Transverse colon (tissue), 4 donors: ENCODE measurements at regions not wholly inside any gene's neighbourhood (a gene's known extent, or its start where the extent isn't known, plus 50 kb on each side); places are given as distances from the start of the nearest gene placed in this dataset.

Experiments
- DNase-seq: peaks from one replicate; pipeline ENCODE4 v3.0.0-alpha.2; 2019
- H3K27ac ChIP-seq, 4 donors: fragments of 200-600 bp; sonication (generic); 2 replicates each; pipeline ENCODE4 v1.5.1; 2016 to 2018; ENCODE audit warnings: inconsistent platforms in 4 of 4
- H3K27me3 ChIP-seq: fragments of 200-600 bp; sonication (generic); 2 replicates; pipeline ENCODE4 v1.5.1; 2017; ENCODE audit warnings: inconsistent platforms
- H3K36me3 ChIP-seq, 4 donors: fragments of 200-600 bp; sonication (generic); 2 replicates each; pipeline ENCODE4 v1.5.1; 2017 to 2019; ENCODE audit warnings: inconsistent platforms in 4 of 4
- H3K4me1 ChIP-seq, 4 donors: fragments of 200-600 bp; sonication (generic); 2 replicates each; pipeline ENCODE4 v1.5.1; 2017 to 2020; ENCODE audit warnings: inconsistent platforms in 4 of 4
- H3K4me3 ChIP-seq, 4 donors: fragments of 200-600 bp; sonication (generic); 1 replicate in 1 of 4; 2 replicates in 3 of 4; pipeline versions ENCODE4 v1.5.1 to v1.6.1; 2017 to 2019; ENCODE audit warnings: inconsistent platforms in 4 of 4
- H3K9me3 ChIP-seq, 2 donors: fragments of 200-600 bp; sonication (generic); 2 replicates each; pipeline ENCODE4 v1.5.1; 2017 to 2019; ENCODE audit warnings: inconsistent platforms in 2 of 2
- EP300 ChIP-seq: sonication (generic); formaldehyde crosslinking; IDR thresholded peaks from one replicate; pipeline ENCODE4 v1.6.1; 2017; ENCODE audit warnings: antibody characterized with exemption, low read depth
- POLR2A ChIP-seq: fragments of 450-650 bp; IDR thresholded peaks from one replicate; pipeline ENCODE4 v1.6.1; 2016; ENCODE audit warnings: antibody characterized with exemption, mild to moderate bottlenecking, moderate library complexity
- POLR2AphosphoS5 ChIP-seq, 3 donors: sonication (generic); formaldehyde crosslinking; IDR thresholded peaks; one replicate each; pipeline ENCODE4 v1.6.1; 2016; ENCODE audit warnings: antibody characterized with exemption in 3 of 3
- WGBS, 2 donors: methylation state at CpG; one replicate each; pipeline ENCODE4 v1.1.5; 2018; ENCODE audit warnings: low coverage in 1 of 2; 5-methylcytosine and 5-hydroxymethylcytosine counted together
- in situ Hi-C, 4 donors: fragments of 200-750 bp; cut with MboI; loops; one replicate each; pipeline versions ENCODE4 v1.15.0 to v1.15.1; 2017; ENCODE audit warnings: low sequenced_read_pairs in 3 of 4, low pct_ligation_motif_present in 1 of 4, low pct_unique_long_range_greater_than_20kb in 1 of 4
- intact Hi-C: fragments of 100-400 bp; cut with DNase I; formaldehyde crosslinking; loops from one replicate; pipeline ENCODE4 v1.15.1; 2023; ENCODE audit warnings: low total_unique reads
- TF ChIP-seq, protein P1 (sequence below), 5 experiments: fragments of 200-600 bp in 3 of 5; fragments of 450-650 bp in 2 of 5; sonication (generic) in 3 of 5; IDR thresholded peaks; 1 replicate in 2 of 5; 2 replicates in 3 of 5; pipeline ENCODE4 v1.5.1; 2016 to 2017; ENCODE audit warnings: antibody characterized with exemption in 5 of 5, inconsistent platforms in 3 of 5, mild to moderate bottlenecking in 2 of 5, moderate library complexity in 1 of 5

- Histone ChIP-seq H3K9me3 (no peaks in the 10 kb centered on the region), H3K27ac (no peak overlapping the region), H3K27me3 (no peaks in the 10 kb centered on the region), H3K36me3 (no peaks in the 10 kb centered on the region), H3K4me1 (peaks cover 0 to 9% (median 9%) of the 10 kb centered on the region in 4 donors), H3K4me3 (no peak overlapping the region)
- in situ Hi-C loops (no loop called here), intact Hi-C loops (no loop called here)
- TF ChIP-seq POLR2AphosphoS5 (IDR thresholded peaks at IDR 0.05): no peak
- no peak for TF ChIP-seq EP300
- TF ChIP-seq, protein P1, sequence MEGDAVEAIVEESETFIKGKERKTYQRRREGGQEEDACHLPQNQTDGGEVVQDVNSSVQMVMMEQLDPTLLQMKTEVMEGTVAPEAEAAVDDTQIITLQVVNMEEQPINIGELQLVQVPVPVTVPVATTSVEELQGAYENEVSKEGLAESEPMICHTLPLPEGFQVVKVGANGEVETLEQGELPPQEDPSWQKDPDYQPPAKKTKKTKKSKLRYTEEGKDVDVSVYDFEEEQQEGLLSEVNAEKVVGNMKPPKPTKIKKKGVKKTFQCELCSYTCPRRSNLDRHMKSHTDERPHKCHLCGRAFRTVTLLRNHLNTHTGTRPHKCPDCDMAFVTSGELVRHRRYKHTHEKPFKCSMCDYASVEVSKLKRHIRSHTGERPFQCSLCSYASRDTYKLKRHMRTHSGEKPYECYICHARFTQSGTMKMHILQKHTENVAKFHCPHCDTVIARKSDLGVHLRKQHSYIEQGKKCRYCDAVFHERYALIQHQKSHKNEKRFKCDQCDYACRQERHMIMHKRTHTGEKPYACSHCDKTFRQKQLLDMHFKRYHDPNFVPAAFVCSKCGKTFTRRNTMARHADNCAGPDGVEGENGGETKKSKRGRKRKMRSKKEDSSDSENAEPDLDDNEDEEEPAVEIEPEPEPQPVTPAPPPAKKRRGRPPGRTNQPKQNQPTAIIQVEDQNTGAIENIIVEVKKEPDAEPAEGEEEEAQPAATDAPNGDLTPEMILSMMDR (IDR thresholded peaks at IDR 0.05): no peak
- no peak for TF ChIP-seq POLR2A
- WGBS, 2 donors: 81 to 100% methylated on average over 2 to 4 of the region's 4 CpGs
- DNase-seq: peak; percentile 1
These were observed 1462.3 kb downstream of the BRD1 start for GRCh38 chr22:48365386-48365785.

DNA sequence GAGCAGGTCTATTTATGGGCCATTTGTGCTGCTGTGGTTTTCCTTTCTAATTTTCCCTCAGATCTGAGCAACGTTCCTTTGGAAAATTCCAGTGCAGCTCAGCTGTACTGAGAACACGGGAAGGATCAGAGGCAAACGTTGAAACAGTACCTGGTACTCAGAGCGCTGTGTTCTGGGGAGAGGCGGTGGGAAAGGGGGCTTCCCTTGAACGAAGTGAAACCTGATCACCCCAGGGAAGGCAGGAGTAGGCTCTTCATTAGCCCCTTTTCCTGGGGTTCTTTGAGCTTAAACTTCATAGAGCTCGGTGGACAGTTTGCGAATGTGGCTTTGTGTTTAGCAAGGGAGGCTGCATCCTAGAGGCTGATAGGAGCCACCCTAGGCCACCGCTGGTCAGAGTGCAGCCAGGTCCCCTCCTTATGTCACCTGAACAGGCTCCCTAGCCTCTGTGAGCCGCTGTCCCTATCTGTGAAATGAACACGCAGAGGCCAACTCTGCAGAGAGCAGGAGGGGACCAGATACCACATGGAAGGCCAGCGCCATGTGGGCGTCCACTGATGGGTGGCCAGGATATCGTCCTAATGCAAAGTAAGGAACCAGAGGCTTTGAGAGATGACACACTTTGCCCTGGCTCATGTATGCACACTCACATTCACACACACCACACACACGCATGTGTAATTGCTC, 1464.8 kb downstream of the BRD1 start:
- peak; percentile 3 for DNase-seq
- Histone ChIP-seq H3K36me3 (no peaks in the 10 kb centered on the region), H3K9me3 (no peaks in the 10 kb centered on the region), H3K27me3 (no peaks in the 10 kb centered on the region), H3K4me1 (no peaks in the 10 kb centered on the region), H3K27ac (no peak overlapping the region), H3K4me3 (no peak overlapping the region)
- TF ChIP-seq EP300: no peak
- no peak for TF ChIP-seq POLR2A
- TF ChIP-seq, protein P1 (IDR thresholded peaks at IDR 0.05): no peak
- TF ChIP-seq POLR2AphosphoS5 (IDR thresholded peaks at IDR 0.05): no peak
- in situ Hi-C loops (no loop called here), intact Hi-C loops (no loop called here)
- 66 to 81% methylated on average over 5 to 14 of the region's 15 CpGs for WGBS, 2 donors

DNA sequence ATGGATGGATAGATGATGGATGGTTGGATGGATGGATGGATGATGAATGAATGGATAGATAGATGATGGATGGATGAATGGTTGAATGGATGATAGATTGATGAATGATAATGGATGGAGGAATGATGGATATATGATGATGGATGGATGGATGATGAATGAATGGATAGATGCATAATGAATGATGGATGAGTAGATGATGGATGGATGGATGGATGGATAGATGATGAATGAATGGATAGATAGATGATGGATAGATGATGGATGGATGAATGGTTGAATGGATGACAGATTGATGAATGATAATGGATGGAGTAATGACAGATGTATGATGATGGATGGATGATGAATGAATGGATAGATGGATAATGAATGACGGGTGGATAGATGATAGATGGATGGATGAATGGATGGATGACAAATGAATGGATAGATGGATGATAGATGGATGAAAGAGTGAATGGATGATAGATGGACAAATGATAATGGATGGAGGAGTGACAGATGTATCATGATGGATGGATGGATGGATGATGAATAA, 1466.5 kb downstream of the BRD1 start:
- Histone ChIP-seq H3K27me3 (no peaks in the 10 kb centered on the region), H3K36me3 (no peaks in the 10 kb centered on the region), H3K4me1 (no peaks in the 10 kb centered on the region), H3K27ac (no peak overlapping the region), H3K9me3 (no peaks in the 10 kb centered on the region), H3K4me3 (no peak overlapping the region)
- TF ChIP-seq POLR2A (no peak), POLR2AphosphoS5 (IDR thresholded peaks at IDR 0.05) (no peak), EP300 (no peak)
- TF ChIP-seq, protein P1 (IDR thresholded peaks at IDR 0.05): no peak
- 69 to 90% methylated on average over 1 of the region's 1 CpG for WGBS, 2 donors
- in situ Hi-C loops (no loop called here), intact Hi-C loops (no loop called here)
- no peak for DNase-seq

DNA sequence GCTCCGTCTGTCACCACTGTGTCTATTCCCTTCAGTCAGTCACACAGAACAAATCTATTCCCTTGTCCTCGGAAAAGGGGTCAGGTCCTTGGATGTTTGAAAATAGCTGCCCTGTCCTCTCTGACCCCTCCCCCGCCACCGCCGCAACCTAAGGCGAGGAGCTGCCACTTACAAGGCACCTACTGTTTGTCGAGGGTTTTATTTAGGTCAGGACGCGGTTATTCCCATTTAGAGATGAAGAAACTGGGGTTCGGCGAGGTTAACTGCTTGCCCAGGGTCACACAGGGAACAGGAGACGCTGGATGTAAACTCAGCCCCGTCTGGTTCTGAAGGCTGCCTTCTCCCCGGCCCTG, 1468.1 kb downstream of the BRD1 start:
- Histone ChIP-seq H3K27ac (no peak overlapping the region), H3K4me3 (no peak overlapping the region), H3K4me1 (no peaks in the 10 kb centered on the region), H3K36me3 (no peaks in the 10 kb centered on the region), H3K9me3 (no peaks in the 10 kb centered on the region), H3K27me3 (no peaks in the 10 kb centered on the region)
- no peak for DNase-seq
- TF ChIP-seq EP300: no peak
- intact Hi-C loops (no loop called here), in situ Hi-C loops (no loop called here)
- 81% methylated on average over 14 of the region's 14 CpGs; no CpG with 5 or more reads in 1 of the 2 donors for WGBS, 2 donors
